ENCODE measurements at regions not wholly inside any gene's neighbourhood (a gene's known extent, or its start where the extent isn't known, plus 50 kb on each side); places are given as distances from the start of the nearest gene placed in this dataset.

DNA sequence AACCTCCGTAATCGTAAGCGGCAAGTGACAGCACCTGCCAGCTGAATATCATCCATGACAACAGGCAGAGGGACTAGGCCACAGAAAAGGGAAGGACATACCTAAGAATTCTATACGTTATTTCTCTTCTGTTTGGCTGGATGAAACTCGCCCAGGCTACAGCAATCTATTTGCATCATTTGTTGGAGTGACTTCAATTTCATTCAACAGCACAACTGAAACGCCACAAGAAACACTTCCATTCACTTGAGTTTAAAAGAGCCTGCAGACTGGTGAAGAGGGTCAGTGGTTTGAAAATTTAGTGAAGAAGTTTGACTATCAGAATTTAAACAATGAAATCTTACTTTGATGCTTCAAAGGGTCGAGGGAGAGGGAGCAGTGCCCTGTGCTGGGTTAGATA lies 378.7 kb downstream of the LMO4 start:
- TF ChIP-seq, protein P1, sequence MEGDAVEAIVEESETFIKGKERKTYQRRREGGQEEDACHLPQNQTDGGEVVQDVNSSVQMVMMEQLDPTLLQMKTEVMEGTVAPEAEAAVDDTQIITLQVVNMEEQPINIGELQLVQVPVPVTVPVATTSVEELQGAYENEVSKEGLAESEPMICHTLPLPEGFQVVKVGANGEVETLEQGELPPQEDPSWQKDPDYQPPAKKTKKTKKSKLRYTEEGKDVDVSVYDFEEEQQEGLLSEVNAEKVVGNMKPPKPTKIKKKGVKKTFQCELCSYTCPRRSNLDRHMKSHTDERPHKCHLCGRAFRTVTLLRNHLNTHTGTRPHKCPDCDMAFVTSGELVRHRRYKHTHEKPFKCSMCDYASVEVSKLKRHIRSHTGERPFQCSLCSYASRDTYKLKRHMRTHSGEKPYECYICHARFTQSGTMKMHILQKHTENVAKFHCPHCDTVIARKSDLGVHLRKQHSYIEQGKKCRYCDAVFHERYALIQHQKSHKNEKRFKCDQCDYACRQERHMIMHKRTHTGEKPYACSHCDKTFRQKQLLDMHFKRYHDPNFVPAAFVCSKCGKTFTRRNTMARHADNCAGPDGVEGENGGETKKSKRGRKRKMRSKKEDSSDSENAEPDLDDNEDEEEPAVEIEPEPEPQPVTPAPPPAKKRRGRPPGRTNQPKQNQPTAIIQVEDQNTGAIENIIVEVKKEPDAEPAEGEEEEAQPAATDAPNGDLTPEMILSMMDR (IDR thresholded peaks at IDR 0.05) = no peak
- no peak for TF ChIP-seq POLR2A (IDR thresholded peaks at IDR 0.05)
